Stimulated activated naive B cell treated with anti-CD40 and anti-IgM and Interleukin-4, amounts not matched to agents 10 μg/mL and 1 μg/mL and 100 μg/mL, for 72 hours (primary cell): ENCODE measurements at regions not wholly inside any gene's neighbourhood (a gene's known extent, or its start where the extent isn't known, plus 50 kb on each side); places are given as distances from the start of the nearest gene placed in this dataset.

Experiments used
- ATAC-seq, 2 donors: fragments of 150-1000 bp; cut with Tn5 transposase; replicated peaks; 2 replicates each; pipeline ENCODE4 v1.10.0; 2021; ENCODE audit warnings: moderate library complexity in 1 of 2
- DNase-seq: peaks from one replicate; pipeline ENCODE4 v3.0.0; 2021
- H3K27ac Mint-ChIP-seq: one replicate; pipeline ENCODE4 v1.8.0; 2022; ENCODE audit warnings: mild to moderate bottlenecking, mixed read lengths
- H3K27me3 Mint-ChIP-seq, 2 donors: one replicate each; pipeline ENCODE4 v1.8.0; 2022; ENCODE audit warnings: mixed read lengths in 2 of 2
- H3K36me3 Mint-ChIP-seq, 2 donors: one replicate each; pipeline ENCODE4 v1.8.0; 2022; ENCODE audit warnings: mixed read lengths in 2 of 2, mild to moderate bottlenecking in 1 of 2
- H3K4me1 Mint-ChIP-seq, 2 donors: one replicate each; pipeline ENCODE4 v1.8.0; 2022; ENCODE audit warnings: mixed read lengths in 2 of 2, mild to moderate bottlenecking in 1 of 2
- H3K4me3 Mint-ChIP-seq, 2 donors: one replicate each; pipeline ENCODE4 v1.8.0; 2022; ENCODE audit warnings: mild to moderate bottlenecking in 2 of 2, mixed read lengths in 2 of 2, moderate library complexity in 1 of 2
- H3K9me3 Mint-ChIP-seq, 2 donors: one replicate each; pipeline ENCODE4 v1.8.0; 2022; ENCODE audit warnings: mixed read lengths in 2 of 2, mild to moderate bottlenecking in 1 of 2

DNA sequence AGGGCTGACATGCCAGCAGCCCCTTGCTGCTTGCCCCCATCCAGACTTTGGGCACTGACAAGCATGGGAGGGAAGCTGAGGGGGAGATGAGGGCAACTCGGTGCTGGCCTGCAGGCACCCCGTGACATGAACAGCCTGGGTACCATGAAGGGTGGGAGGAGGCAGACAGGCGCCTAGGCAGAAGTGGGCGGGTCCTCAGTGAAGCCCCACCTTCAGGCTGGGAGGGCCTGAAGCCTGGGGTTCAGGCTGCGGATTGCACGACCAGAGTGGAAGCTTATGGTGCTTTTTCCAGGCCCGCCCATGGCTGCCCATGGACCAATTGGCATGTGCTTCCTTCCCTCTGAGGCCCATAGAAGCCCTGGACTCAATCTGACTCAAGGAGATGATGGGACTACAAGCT, 354.1 kb downstream of the GRIA2 start:
- no peaks in the 10 kb centered on the region for H3K4me1 Mint-ChIP-seq
- H3K9me3 Mint-ChIP-seq: no peaks in the 10 kb centered on the region
- H3K27ac Mint-ChIP-seq: no peak overlapping the region
- no peak overlapping the region for H3K4me3 Mint-ChIP-seq
- DNase-seq (no peak), ATAC-seq (no peak)
- no peaks in the 10 kb centered on the region for H3K36me3 Mint-ChIP-seq
- H3K27me3 Mint-ChIP-seq: no peaks in the 10 kb centered on the region

- Mint-ChIP-seq H3K9me3 (no peaks in the 10 kb centered on the region), H3K36me3 (no peaks in the 10 kb centered on the region)
- ATAC-seq: no peak
These were observed 352.4 kb downstream of the GRIA2 start for GRCh38 chr4:157572951-157573350.

DNA sequence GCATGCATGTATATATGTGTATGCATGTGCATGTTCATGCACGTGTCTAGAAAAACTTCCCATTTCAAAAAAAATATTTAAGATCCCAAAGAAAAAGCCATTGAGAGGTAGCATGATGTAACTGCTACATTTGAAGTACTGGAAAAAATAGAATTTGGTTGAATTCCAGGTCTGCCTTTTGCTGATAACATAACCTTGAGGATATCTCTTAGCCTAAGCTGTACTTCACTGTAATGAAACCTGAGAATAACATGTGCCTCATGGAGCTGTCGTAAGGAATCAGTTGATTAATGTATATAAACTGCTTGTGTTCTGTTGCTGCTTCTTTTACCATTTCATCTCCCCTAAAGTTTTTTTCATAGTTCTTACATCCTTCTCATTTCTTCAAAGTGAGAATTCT, 351.8 kb downstream of the GRIA2 start:
- no peak for ATAC-seq

More at GRCh38 chr4:157572951-157573350, 352.4 kb downstream of the GRIA2 start:
- H3K4me3 Mint-ChIP-seq: no peak overlapping the region
- no peaks in the 10 kb centered on the region for H3K4me1 Mint-ChIP-seq
- H3K27ac Mint-ChIP-seq: no peak overlapping the region
- H3K27me3 Mint-ChIP-seq: no peaks in the 10 kb centered on the region
- DNase-seq: no peak

DNA sequence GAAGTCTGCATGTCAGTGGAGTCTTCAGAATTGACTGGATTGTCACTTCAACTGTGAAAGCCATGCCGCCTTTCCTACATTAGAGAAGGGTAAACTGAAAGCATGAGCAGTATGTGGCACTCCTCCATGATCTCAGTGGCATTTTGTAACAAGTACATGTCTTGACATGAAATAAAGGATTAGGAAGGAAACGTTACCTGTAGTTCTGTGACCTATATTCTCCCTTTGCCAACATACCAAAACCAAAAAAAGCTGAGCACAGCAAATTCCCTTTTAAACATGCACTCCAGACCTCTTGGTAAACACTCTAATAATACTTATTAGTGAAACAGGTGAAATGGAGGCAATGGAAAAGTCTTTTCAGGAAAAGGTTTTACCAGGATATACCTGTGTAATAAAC, 344.2 kb downstream of the GRIA2 start:
- Mint-ChIP-seq H3K27me3 (no peaks in the 10 kb centered on the region), H3K36me3 (no peaks in the 10 kb centered on the region), H3K4me3 (no peak overlapping the region), H3K4me1 (no peaks in the 10 kb centered on the region), H3K9me3 (peaks cover 4% of the 10 kb centered on the region in 2 donors), H3K27ac (no peak overlapping the region)
- no peak for DNase-seq
- ATAC-seq: no peak

More for the DNA sequence above, 351.8 kb downstream of the GRIA2 start:
- H3K27ac Mint-ChIP-seq: no peak overlapping the region
- H3K4me1 Mint-ChIP-seq: no peaks in the 10 kb centered on the region
- no peaks in the 10 kb centered on the region for H3K9me3 Mint-ChIP-seq
- no peak for DNase-seq
- H3K4me3 Mint-ChIP-seq: no peak overlapping the region
- no peaks in the 10 kb centered on the region for H3K27me3 Mint-ChIP-seq
- H3K36me3 Mint-ChIP-seq: no peaks in the 10 kb centered on the region

- ATAC-seq: no peak
These were observed 343.7 kb downstream of the GRIA2 start for GRCh38 chr4:157564218-157564617.

GRCh38 chr4:157558016-157558415, 337.5 kb downstream of the GRIA2 start:
- Mint-ChIP-seq H3K27me3 (no peaks in the 10 kb centered on the region), H3K27ac (no peak overlapping the region), H3K9me3 (peaks cover 4% of the 10 kb centered on the region in 2 donors), H3K36me3 (no peaks in the 10 kb centered on the region), H3K4me3 (no peak overlapping the region), H3K4me1 (no peaks in the 10 kb centered on the region)
- DNase-seq (no peak), ATAC-seq (no peak)

More at GRCh38 chr4:157564218-157564617, 343.7 kb downstream of the GRIA2 start:
- H3K9me3 Mint-ChIP-seq: peaks cover 4% of the 10 kb centered on the region in 2 donors
- H3K27ac Mint-ChIP-seq: no peak overlapping the region
- H3K27me3 Mint-ChIP-seq: no peaks in the 10 kb centered on the region
- no peak for DNase-seq
- no peaks in the 10 kb centered on the region for H3K36me3 Mint-ChIP-seq
- H3K4me1 Mint-ChIP-seq: no peaks in the 10 kb centered on the region
- H3K4me3 Mint-ChIP-seq: no peak overlapping the region

- H3K4me1 Mint-ChIP-seq: no peaks in the 10 kb centered on the region
- no peaks in the 10 kb centered on the region for H3K27me3 Mint-ChIP-seq
- no peak for DNase-seq
- peaks cover 2 to 6% of the 10 kb centered on the region in 2 donors for H3K9me3 Mint-ChIP-seq
- no peak overlapping the region for H3K27ac Mint-ChIP-seq
- H3K4me3 Mint-ChIP-seq: no peak overlapping the region
- no peak for ATAC-seq
- H3K36me3 Mint-ChIP-seq: no peaks in the 10 kb centered on the region
These were observed 329.5 kb downstream of the GRIA2 start for GRCh38 chr4:157550028-157550427.

GRCh38 chr4:157527954-157528353, 307.4 kb downstream of the GRIA2 start:
- Mint-ChIP-seq H3K4me3 (no peak overlapping the region), H3K9me3 (peaks cover 13 to 16% of the 10 kb centered on the region in 2 donors), H3K27me3 (no peaks in the 10 kb centered on the region), H3K4me1 (no peaks in the 10 kb centered on the region), H3K27ac (no peak overlapping the region), H3K36me3 (no peaks in the 10 kb centered on the region)
- no peak for ATAC-seq
- no peak for DNase-seq

- no peaks in the 10 kb centered on the region for H3K4me1 Mint-ChIP-seq
- H3K4me3 Mint-ChIP-seq: no peak overlapping the region
- peaks cover 0 to 1% of the 10 kb centered on the region in 2 donors for H3K9me3 Mint-ChIP-seq
- H3K27me3 Mint-ChIP-seq: no peaks in the 10 kb centered on the region
- no peaks in the 10 kb centered on the region for H3K36me3 Mint-ChIP-seq
- no peak overlapping the region for H3K27ac Mint-ChIP-seq
- DNase-seq: no peak
- ATAC-seq: no peak
These were observed 301.4 kb downstream of the GRIA2 start for GRCh38 chr4:157521906-157522305.

DNA sequence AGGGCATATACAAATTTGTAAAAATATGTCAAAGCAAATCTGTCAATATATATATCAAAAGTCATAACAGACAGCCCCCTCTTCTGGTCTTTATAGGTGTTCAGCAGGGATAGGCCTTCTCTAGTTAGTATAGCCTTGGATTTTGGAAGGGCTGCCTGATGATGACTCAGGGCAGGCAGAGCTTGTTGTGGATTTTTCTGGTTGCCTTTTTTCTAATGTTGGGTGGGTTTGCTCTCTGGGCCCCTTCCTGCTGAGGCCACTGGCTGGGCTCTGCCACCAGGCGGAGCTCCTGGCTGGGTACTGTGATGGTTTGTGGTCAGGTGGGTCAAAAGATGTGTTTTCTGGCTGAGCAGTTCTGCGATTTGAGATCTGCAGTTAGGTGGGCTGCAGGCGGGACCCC, 294.2 kb downstream of the GRIA2 start:
- H3K4me1 Mint-ChIP-seq: no peaks in the 10 kb centered on the region
- no peak overlapping the region for H3K27ac Mint-ChIP-seq
- no peaks in the 10 kb centered on the region for H3K27me3 Mint-ChIP-seq

DNA sequence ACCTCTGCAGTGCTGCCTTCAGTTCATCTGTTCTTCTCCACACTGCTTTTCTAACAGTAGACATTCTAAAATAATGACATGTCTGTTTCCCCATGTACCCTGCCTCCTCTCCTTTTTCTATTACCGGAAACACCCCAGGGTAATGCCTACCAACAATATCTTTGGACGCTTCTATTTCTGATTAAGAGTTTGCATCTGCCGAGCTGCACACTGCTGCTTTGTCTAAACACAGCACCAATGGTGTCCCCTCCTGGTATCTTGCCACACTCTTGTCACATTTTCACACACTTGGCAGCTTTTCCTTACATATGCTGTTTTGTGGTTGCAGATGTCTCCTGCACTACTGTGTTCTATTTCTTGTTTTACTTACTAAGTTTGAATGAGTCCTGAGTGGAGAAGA, 288.8 kb downstream of the GRIA2 start:
- DNase-seq: no peak
- no peak for ATAC-seq
- Mint-ChIP-seq H3K4me3 (no peak overlapping the region), H3K27ac (no peak overlapping the region), H3K9me3 (no peaks in the 10 kb centered on the region), H3K27me3 (no peaks in the 10 kb centered on the region), H3K36me3 (no peaks in the 10 kb centered on the region), H3K4me1 (no peaks in the 10 kb centered on the region)

More for the DNA sequence above, 294.2 kb downstream of the GRIA2 start:
- ATAC-seq (no peak), DNase-seq (no peak)
- H3K36me3 Mint-ChIP-seq: no peaks in the 10 kb centered on the region
- H3K9me3 Mint-ChIP-seq: no peaks in the 10 kb centered on the region
- no peak overlapping the region for H3K4me3 Mint-ChIP-seq

- Mint-ChIP-seq H3K4me3 (no peak overlapping the region), H3K27me3 (no peaks in the 10 kb centered on the region), H3K9me3 (peaks cover 5 to 6% of the 10 kb centered on the region in 2 donors), H3K4me1 (no peaks in the 10 kb centered on the region), H3K36me3 (no peaks in the 10 kb centered on the region), H3K27ac (no peak overlapping the region)
- ATAC-seq (no peak), DNase-seq (no peak)
These were observed 282.1 kb downstream of the GRIA2 start for GRCh38 chr4:157502656-157503055.

GRCh38 chr4:157459785-157460184, 239.3 kb downstream of the GRIA2 start:
- Mint-ChIP-seq H3K4me3 (no peak overlapping the region), H3K36me3 (no peaks in the 10 kb centered on the region), H3K27me3 (no peaks in the 10 kb centered on the region), H3K4me1 (no peaks in the 10 kb centered on the region), H3K27ac (no peak overlapping the region), H3K9me3 (peaks cover 0 to 6% of the 10 kb centered on the region in 2 donors)
- DNase-seq (no peak), ATAC-seq (no peak)

GRCh38 chr4:157447195-157447594, 226.7 kb downstream of the GRIA2 start:
- no peak for ATAC-seq
- no peak overlapping the region for H3K27ac Mint-ChIP-seq

DNA sequence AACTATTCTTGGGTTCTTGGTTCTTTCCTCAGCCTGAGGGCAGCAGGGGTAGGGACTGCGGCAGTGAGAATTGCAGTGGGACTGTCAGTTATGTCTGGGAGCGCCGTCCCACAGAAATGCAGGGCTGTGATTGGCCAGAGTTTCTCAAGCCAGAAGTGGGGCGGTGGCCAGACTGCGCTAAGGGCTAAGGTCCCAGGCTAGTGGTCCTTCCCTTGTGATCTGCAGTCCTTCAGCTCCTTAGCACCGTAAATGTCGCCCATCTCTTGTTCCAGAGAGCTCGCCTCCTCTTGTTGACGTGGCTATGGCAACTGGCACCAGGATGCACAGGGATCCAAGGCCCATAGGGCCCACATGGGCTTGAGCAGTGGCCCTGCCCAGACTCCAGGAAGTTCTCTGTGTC, 223.5 kb downstream of the GRIA2 start:
- no peak overlapping the region for H3K27ac Mint-ChIP-seq
- no peaks in the 10 kb centered on the region for H3K27me3 Mint-ChIP-seq
- ATAC-seq (no peak), DNase-seq (no peak)
- no peaks in the 10 kb centered on the region for H3K4me1 Mint-ChIP-seq
- no peak overlapping the region for H3K4me3 Mint-ChIP-seq
- H3K36me3 Mint-ChIP-seq: no peaks in the 10 kb centered on the region
- H3K9me3 Mint-ChIP-seq: peaks cover 0 to 2% of the 10 kb centered on the region in 2 donors

More at GRCh38 chr4:157447195-157447594, 226.7 kb downstream of the GRIA2 start:
- Mint-ChIP-seq H3K4me3 (no peak overlapping the region), H3K9me3 (peaks cover 0 to 2% of the 10 kb centered on the region in 2 donors), H3K4me1 (no peaks in the 10 kb centered on the region), H3K27me3 (no peaks in the 10 kb centered on the region), H3K36me3 (no peaks in the 10 kb centered on the region)
- no peak for DNase-seq

- Mint-ChIP-seq H3K36me3 (no peaks in the 10 kb centered on the region), H3K27me3 (no peaks in the 10 kb centered on the region), H3K27ac (no peak overlapping the region), H3K4me1 (no peaks in the 10 kb centered on the region), H3K9me3 (peaks cover 0 to 2% of the 10 kb centered on the region in 2 donors), H3K4me3 (no peak overlapping the region)
- DNase-seq (no peak), ATAC-seq (no peak)
These were observed 223.0 kb downstream of the GRIA2 start for GRCh38 chr4:157443537-157443936.
